DLD1 (cell line): ENCODE measurements at regions not wholly inside any gene's neighbourhood (a gene's known extent, or its start where the extent isn't known, plus 50 kb on each side); places are given as distances from the start of the nearest gene placed in this dataset.
"Not testable (repeated sequence)": the region's sequence is repeated elsewhere in the genome, so short reads cannot be mapped to it uniquely, and the experiment has no call there.

Experiments used
- in situ Hi-C: cut with HindIII; loops from 2 replicates; pipeline ENCODE4 v1.10.0; 2017; ENCODE audit warnings: low sequenced_read_pairs

DNA sequence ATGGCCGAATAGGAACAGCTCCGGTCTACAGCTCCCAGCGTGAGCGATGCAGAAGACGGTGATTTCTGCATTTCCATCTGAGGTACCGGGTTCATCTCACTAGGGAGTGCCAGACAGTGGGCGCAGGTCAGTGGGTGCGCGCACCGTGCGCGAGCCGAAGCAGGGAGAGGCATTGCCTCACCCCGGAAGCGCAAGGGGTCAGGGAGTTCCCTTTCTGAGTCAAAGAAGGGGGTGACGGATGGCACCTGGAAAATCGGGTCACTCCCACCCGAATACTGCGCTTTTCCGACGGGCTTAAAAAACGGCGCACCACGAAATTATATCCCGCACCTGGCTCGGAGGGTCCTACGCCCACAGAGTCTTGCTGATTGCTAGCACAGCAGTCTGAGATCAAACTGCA, 572.8 kb upstream of the AGA start:
- in situ Hi-C loops, result not testable (repeated sequence)

DNA sequence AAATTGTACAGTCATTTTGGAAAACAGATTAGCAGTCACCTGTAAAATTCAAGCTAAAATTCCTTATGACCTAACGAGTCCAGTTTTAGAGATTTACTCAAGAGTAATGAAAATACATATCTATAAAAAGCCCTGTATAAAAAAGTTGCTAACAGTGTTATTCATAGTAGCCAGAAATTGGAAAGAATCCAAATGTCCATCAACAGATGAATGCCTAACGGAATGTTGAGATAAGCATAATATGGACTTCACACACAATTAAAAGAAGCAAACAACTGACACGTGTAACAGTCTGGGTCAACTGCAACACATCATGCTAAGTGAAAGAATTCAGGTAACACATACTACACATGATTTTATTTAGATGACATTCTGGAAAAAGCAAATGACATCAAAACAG, 584.8 kb upstream of the AGA start:
- in situ Hi-C loops, result no loop called here

GRCh38 chr4:178027796-178028195, 585.6 kb upstream of the AGA start:
- in situ Hi-C loops, result no loop called here

GRCh38 chr4:178028481-178028880, 586.2 kb upstream of the AGA start:
- in situ Hi-C loops, result no loop called here

DNA sequence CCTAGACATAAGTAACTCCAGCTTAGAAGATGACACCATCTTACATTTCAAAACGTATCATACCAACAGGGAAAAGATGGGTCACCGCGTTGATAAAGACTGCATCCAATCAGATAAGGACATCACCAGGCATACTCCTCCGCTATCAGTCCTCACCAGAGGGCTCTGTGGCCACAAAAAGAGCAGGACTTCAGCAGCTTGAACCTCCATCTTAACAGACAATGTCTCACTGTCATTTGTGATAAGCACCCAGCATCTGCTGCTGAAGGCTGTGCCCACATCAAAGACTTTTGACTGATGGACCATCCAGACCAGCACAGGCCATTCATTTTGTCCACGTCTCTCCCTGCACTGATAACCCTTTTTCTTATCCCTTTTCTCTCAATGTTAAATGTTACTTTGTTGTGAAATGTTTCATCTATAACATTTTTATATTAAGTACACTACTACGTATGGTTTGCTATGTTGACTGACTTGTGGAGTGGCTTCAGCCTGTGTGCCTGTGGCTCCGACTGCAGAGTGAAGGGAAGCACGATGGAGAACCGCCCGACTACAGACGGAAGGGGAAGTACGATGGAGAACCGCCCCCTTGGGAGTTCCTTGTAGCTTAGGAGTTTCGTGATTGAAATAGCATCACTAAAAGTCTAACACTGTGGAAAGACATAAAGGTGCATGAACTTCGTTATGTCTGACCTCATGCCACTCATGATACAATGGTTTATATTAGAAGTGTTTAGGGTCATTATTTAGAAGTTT, 595.4 kb upstream of the AGA start:
- in situ Hi-C loops, result no loop called here

- in situ Hi-C loops, result no loop called here
These were observed 614.8 kb upstream of the AGA start for GRCh38 chr4:178056996-178057395.

DNA sequence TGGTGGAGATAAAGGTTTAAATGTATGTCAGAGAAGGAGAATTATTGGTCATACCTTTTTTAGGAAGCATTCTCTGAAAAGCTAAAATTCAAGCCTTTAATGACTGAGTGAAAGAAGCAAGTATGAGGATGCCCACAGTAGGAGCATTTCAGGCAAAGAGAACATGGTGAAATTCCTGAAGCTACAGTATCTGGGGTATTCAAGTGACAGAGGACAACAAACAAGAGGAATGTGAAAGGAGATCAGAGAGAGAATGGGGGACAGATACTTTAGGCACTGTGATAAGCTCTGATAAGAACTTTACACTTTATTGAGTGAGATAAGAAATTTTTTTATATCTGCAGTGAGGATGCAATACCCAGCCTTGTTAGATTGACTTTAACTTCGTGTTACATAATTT, 621.3 kb upstream of the AGA start:
- in situ Hi-C loops, result no loop called here

DNA sequence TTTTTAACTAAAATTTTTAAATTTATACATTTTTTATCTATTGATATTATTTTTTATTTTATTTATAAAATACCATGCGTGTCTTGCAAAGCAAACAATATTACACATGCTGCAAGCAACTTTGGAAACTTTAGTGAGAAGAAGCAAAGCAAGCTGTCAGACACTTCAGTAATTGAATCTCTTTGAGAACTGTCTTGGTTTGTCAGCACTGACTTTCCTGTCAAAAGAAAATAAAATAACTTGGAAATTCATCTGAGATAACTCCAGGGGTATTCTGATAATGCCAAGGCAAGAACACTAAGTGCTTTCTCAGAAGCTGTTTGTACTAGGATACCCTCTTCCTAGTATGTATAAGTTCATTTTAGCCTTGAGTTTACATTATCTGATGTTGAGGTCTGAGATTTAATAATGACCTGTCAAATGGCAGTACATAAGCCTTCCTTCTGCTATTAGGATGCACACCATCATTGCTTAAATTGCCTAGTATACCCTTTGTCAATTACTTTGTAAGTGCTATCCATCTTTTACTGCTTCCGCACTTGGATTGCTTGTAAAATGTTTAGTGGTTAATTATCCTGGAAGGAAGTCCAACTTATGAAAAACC, 624.2 kb upstream of the AGA start:
- in situ Hi-C loops, result no loop called here

- in situ Hi-C loops, result no loop called here
These were observed 625.9 kb upstream of the AGA start for GRCh38 chr4:178068136-178068535.

GRCh38 chr4:178070163-178070562, 627.9 kb upstream of the AGA start:
- in situ Hi-C loops, result no loop called here

GRCh38 chr4:178080312-178080711, 638.1 kb upstream of the AGA start:
- in situ Hi-C loops, result no loop called here

DNA sequence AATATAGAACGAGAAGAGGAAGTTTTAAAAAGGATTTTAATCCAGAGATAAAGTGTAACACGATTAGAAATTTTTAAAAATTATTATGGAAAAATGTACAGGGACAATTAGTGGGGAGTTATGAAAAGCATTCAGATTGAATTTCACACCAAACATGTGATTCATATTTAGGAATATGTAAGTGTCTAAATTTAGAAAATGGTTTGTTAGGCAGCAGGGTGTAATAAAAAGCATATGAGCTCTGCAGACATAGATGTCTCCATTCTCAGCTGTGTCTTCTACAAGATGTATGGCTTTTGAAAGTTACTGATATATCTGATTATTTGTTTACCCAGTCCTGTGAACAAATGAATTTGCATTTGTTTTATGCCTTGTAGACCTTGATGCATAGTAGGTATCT, 638.9 kb upstream of the AGA start:
- in situ Hi-C loops, result no loop called here

- in situ Hi-C loops, result no loop called here
These were observed 639.7 kb upstream of the AGA start for GRCh38 chr4:178081896-178082295.

DNA sequence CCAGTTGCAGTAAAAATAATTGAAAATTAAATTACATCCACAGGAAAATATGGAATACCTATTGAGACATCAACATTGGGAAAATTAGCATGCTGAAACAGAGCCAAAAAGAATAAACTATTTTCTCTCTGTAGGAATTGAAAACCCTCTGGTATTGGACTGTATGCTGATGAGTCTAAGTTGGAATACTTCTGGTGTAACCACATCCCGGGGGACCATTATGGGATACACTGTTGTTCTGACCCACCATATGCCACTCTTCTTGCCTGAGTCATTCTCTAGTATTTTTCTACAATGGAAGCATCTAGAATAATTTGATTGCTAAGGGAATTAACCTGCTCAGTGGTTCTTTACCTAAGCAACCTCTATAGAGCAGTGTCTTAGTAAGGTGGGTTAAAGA, 640.7 kb upstream of the AGA start:
- in situ Hi-C loops, result no loop called here

- in situ Hi-C loops, result no loop called here
These were observed 641.7 kb upstream of the AGA start for GRCh38 chr4:178083968-178084367.

DNA sequence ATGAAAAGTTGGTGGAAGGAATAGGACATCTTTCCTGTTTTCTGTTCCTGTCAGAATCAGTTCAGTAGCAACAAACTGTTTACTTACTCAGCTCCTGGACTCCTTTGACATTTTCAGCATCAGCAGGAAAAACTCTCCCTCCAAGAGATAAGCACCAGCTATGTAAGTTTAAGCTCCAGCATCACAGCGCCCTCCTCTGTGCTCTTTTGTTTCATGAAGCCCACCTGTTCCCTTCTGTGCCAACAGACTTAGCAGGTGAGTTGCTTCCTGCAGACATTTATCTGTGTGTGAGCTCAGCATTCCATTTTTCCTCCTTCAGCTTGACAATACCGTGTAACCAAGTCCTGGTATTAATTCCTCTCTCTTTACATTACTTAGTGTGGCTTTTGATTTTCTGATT, 644.1 kb upstream of the AGA start:
- in situ Hi-C loops, result no loop called here

DNA sequence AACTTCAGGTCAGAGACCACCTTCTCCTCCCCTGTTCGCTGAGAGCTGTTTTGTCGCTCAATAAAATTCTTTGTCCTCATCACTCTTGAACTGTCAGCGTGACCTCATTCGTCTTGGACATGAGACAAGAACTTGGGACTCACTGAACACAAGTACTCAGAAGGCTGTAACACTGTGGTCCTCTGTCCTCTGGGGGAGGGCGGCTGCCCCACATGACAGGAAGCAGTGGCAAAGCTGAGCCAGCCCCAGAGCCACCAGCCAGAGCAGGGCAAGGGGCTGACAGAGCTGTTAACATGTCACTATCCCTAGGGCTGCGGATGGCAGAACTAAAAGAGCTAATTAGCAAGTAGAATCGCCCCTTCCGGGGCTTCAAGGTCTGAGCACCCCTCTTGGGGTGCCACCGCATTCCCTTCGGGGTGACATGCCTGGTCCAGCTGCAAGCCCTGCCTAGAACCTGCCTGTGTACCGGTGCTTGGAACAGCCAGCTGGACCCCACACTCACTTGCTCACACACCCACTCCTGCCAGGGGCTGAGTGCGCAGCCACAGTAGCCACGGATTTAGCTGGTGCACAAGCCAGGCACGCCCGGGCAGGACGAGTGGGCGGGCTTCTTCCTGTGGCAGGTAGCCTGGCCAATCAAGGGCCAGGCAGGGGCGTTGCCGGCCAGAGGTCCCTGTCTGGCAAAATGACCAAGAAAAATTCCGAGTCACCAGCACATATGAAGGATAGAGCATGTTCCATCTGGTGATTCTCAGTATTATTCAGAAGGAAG, 648.6 kb upstream of the AGA start:
- in situ Hi-C loops, result no loop called here

DNA sequence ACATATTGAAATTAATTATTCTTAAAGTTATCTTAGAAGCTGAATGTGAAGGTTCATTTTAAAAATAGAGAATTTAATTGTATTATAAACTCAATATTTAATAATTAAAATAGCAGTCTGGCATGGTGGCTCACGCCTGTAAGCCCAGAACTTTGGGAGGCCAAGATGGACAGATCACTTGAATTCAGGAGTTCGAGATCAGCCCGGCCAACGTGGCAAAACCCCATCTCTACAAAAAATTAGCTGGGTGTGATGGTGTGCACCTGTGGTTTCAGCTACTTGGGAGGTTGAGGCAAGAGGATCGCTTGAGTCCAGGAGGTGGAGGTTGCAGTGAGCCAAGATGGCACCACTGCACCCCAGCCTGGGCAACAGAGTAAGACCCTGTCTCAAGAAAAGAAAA, 659.9 kb upstream of the AGA start:
- in situ Hi-C loops, result no loop called here

DNA sequence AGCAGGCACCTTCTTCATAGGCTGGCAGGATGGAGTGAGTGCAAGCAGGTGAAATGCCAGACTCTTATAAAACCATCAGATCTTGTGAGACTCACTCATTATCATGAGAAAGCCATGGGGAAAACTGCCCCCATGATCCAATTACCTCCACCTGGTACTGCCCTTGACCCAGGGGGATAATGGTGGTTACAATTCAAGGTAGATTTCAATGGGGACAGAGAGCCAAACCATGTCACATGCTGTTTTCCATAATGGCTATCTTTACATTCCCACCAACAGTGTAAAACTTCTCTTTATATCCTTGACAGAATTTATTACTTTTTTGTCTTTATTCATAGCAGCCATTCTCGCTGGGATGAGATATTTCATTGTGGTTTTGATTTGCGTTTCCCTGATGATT, 663.0 kb upstream of the AGA start:
- in situ Hi-C loops, result no loop called here

DNA sequence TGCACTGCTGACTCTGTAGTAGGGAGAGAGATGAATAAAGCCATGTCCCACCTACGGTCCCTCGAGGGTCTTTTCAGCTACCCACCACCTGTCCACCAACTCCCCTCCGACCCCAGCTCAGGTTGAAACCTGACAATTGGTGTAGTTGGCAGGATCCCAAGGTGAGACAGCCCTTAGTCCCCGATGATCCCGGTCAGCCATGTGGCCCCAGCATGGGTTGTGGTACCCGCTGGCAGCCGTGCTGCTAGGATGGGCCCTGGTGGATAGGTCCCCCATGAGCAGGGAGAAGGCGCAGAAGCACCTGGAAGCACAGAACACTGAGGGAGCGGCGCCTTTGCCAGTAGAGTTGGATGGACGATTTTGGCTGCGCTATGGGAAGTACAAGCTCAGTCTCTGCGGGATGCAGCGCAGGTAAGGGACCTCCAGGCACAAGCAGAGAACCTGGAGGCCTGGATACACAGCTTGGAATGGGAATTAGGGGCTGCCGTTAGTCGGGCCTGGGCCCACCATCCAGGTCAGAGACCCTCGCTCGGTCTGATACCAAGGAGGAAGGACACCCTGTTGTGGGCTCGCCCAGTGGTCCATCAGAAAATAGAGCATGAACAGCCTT, 694.6 kb upstream of the AGA start:
- in situ Hi-C loops, result no loop called here

- in situ Hi-C loops, result no loop called here
These were observed 695.7 kb upstream of the AGA start for GRCh38 chr4:178137732-178138471.
